ENCODE measurements at regions not wholly inside any gene's neighbourhood (a gene's known extent, or its start where the extent isn't known, plus 50 kb on each side); places are given as distances from the start of the nearest gene placed in this dataset.
"Not testable (repeated sequence)": the region's sequence is repeated elsewhere in the genome, so short reads cannot be mapped to it uniquely, and the experiment has no call there.

- DNase-seq: no peak
Measured at GRCh38 chr14:21791749-21792148, 118.1 kb upstream of the OR4E1 start.

GRCh38 chr14:21788687-21789086 lies 115.1 kb upstream of the OR4E1 start:
- not testable (repeated sequence) for DNase-seq

DNA sequence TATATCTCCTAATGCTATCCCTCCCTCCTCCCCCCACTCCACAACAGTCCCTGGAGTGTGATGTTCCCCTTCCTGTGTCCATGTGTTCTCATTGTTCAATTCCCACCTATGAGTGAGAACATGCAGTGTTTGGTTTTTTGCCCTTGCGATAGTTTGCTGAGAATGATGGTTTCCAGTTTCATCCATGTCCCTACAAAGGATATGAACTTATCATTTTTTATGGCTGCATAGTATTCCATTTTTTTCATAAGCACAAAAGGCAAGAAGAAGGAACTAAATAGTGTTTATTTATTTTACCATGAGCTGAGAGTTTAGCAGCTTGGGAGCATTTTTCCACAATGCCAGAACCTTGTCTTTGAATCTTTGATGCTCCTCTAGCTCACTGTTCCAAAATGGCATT lies 113.6 kb upstream of the OR4E1 start:
- not testable (repeated sequence) for DNase-seq

- DNase-seq: no peak
Measured at GRCh38 chr14:21781543-21781942, 107.9 kb upstream of the OR4E1 start.

GRCh38 chr14:21780429-21781084 lies 106.9 kb upstream of the OR4E1 start:
- DNase-seq: no peak

DNA sequence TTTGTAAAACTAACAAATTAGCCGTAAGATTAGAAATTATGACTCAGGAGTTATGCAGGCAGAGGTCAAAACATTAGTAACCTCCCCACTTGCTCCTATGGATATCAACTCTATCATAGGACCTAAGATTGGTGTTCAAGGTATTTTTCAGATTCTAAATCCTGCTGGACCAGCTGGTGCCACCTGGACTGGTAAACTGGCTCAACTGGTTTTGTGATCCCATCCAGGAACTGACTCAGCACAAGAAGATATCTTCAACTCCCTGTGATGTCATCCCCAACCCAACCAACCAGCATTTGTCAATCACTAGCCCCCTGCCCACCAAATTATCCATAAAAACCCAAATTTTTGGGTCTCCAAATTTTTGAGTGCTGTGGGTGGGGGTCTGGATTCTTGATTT lies 98.1 kb upstream of the OR4E1 start:
- no peak for DNase-seq

DNA sequence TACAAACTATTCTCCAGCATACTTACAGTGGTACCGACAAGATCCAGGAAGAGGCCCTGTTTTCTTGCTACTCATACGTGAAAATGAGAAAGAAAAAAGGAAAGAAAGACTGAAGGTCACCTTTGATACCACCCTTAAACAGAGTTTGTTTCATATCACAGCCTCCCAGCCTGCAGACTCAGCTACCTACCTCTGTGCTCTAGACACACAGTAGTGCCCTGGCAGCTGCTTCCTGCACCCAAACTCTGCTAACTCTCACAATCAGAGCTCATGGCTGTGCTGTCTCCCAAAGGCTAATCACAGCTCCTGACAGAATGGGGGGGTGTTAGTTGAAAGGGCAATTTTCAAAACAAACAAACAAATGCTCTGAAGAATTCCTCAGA lies 95.2 kb upstream of the OR4E1 start:
- no peak for DNase-seq

DNA sequence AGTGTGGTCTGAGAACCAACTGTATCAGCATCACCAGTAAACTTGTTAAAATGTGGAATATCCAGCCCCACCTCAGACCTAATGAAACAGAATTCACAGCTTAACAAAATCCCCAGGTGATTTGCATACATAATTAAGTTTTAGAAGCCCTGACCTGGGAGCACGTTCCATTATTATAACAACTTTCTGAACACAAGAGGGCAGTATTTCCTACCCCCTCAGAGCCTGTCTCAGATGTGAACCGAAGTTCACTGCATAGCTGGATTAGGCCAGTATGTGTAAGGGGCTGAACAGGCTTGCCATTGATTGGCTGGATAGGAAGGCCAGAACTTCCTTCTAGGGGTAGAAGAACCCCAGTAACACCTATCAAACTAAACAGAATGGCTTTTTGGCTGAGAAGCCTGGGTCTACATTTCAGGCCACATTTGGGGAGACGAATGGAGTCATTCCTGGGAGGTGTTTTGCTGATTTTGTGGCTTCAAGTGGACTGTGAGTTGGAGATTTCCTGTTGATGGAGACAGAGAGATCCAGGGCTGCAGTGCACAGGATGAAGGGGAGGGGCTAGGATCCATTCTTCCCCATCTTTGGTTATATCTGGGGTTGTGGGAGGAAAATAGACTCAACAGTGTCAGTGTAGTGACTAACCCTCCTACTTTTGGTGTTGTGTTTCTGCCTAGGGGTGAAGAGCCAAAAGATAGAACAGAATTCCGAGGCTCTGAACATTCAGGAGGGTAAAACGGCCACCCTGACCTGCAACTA lies 94.7 kb upstream of the OR4E1 start:
- peak; percentile 22 for DNase-seq

GRCh38 chr14:21760360-21760759 lies 86.7 kb upstream of the OR4E1 start:
- not testable (repeated sequence) for DNase-seq

GRCh38 chr14:21749306-21749868 lies 75.8 kb upstream of the OR4E1 start:
- no peak for DNase-seq

DNA sequence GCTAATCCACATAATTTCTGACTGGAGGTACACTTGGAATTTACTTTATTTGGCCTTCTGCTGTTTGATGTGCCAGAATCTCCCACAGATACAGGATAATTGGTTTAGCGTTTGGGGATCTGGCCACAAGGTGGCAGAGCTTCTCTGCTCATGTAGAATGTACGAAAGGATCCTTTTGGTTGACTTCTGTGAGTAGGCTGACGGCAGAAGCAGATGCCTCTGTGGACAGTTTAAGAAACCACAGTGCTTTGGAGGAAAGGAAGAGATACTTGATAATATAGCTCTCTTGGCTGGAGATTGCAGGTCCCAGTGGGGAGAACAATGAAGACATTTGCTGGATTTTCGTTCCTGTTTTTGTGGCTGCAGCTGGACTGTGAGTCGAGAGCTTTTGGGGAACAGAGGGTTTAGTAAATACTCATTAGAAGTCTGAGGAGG lies 75.3 kb upstream of the OR4E1 start:
- DNase-seq: peak; percentile 50

DNA sequence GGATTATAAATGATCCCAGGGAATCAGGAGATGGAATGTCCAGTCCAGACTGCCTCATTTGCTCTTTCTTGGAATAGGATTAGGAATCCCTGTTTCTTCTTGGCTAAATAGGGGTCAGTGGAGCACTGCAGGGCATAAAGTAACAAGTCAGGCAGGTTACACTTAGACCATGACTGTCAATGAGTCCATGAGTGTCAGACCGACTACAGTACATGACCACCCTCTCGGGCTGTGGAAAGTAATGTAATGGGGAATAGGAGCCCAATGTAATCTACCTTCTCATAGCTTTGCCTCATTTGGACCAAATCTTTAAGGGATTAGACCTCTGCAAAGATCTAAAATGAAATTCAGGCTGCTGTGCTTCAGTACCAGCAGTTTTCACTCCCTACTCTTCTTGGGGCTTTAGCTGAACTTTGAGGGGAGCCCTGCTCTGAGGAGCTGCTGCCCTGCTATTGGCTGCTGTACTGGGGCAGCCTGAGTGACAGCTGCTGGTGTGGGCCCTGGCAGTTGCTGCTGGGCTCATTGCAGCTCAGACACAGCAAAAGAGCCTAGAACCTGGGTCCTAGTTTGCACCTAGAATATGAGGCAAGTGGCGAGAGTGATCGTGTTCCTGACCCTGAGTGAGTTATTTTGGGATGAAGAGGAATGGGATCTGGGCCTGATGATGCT lies 62.2 kb upstream of the OR4E1 start:
- DNase-seq: no peak

DNA sequence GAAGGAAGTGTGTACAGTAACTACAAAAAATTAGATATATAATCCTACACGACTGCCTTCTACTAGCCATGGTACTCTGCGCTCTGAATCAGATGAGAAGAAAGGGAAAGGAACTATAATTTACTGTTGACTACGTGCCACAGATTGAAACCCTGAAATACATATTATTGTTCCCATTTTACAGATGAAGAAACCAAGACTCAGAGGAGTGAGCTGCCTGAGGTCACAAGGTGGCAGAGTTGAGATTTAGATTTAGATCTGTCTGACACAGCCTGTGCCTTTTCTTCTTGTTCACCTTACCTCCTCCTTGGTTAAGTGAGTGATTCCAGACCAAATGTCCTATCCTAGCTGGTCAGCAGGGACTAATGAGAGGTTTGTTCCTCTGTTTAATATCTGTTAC lies 61.6 kb upstream of the OR4E1 start:
- DNase-seq: no peak

GRCh38 chr14:21734457-21735074 lies 60.9 kb upstream of the OR4E1 start:
- DNase-seq: peak; percentile 53

DNA sequence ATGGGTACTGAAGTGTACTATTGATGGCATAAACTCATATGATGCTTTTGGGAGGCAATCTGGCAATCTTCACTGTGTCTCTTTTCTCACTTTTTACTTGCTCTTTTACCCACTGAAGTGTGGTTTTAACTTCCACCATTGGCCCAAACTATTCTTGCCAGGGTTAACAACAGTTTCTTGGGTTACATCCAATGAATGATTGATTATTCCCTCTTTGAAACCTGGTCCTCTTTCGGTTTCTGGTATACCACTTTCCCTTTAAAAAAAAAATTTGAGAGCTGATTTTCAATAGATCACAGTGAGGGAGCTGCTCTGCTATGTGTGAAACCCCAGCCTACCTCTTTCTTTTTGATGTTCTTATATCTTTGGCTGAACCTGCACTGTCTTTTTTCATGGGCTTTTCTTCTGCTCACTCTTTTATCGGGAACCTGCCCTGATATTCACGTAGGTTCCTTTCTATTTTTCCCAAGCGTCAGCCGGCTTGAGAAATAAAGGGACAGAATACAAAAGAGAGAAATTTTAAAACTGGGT lies 56.1 kb upstream of the OR4E1 start:
- no peak for DNase-seq

DNA sequence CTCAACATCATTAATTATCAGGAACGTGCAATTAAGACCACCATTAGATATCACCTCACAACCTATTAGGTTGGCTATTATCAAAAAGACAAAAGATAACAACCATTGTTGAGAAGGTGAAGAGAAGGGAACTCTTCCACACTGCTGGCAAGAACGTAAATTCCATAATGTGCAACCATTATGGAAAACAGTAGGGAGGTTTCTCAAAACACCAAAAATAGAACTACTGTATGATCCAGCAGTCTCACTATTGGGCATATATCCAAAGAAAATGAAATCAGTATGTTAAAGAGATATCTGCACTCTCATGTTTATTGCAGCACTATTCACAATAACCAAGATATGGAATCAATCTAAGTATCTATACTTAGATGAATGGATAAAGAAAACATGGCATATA lies 51.6 kb upstream of the OR4E1 start:
- DNase-seq: no peak

DNA sequence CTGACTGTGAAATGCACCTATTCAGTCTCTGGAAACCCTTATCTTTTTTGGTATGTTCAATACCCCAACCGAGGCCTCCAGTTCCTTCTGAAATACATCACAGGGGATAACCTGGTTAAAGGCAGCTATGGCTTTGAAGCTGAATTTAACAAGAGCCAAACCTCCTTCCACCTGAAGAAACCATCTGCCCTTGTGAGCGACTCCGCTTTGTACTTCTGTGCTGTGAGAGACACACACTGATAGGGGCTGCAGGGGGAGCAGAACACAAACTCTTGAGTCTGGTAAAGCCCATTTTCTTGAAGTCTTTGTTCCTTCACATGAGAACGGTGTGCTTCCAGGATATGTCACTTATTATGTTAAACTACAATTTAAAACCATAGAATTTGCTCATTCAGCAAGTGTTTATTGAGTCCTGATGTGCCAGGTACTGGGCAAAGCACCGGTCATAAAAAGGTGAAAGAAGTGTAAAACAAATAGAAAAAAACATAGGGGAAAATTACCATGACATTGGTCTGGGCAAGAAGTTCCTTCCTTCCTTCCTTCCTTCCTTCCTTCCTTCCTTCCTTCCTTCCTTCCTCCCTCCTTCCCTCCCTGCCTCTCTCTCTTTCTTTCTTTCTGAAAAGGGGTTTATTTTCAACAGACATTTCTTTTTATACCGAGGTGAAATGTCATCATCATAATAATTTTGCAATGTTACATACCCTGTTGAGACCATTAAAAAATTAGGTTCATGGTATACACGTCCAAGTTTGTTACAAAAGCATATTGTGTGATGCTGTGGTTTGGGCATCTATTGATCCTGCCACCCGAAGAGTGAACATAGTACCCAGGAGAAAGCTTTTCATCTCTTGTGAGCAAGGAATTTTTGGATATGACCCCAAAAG lies 50.7 kb upstream of the OR4E1 start:
- DNase-seq: no peak

GRCh38 chr14:21723431-21724045 lies 49.9 kb upstream of the OR4E1 start:
- DNase-seq: peak; percentile 16
